DMS 273 treated with DMSO at 0.1 percent for 48 hours (cell line): ENCODE measurements at regions not wholly inside any gene's neighbourhood (a gene's known extent, or its start where the extent isn't known, plus 50 kb on each side); places are given as distances from the start of the nearest gene placed in this dataset.

ENCODE experiments used
- DNase-seq: peaks from one replicate; lab custom pipeline; 2025; lab: John Stamatoyannopoulos, UW

GRCh38 chr4:35975617-35976355, 268.5 kb downstream of the ARAP2 start:
- DNase-seq, result no peak

GRCh38 chr4:35978551-35978950, 265.8 kb downstream of the ARAP2 start:
- no peak for DNase-seq

- no peak for DNase-seq
Observed at GRCh38 chr4:35982318-35982717, 262.0 kb downstream of the ARAP2 start.

- no peak for DNase-seq
Observed at GRCh38 chr4:35986537-35986936, 257.8 kb downstream of the ARAP2 start.

GRCh38 chr4:35993606-35994005, 250.7 kb downstream of the ARAP2 start:
- DNase-seq, result no peak

GRCh38 chr4:36000941-36001557, 243.3 kb downstream of the ARAP2 start:
- no peak for DNase-seq

- DNase-seq, result no peak
Observed at GRCh38 chr4:36003051-36003450, 241.3 kb downstream of the ARAP2 start.

- no peak for DNase-seq
Observed at GRCh38 chr4:36004204-36004851, 240.0 kb downstream of the ARAP2 start.

GRCh38 chr4:36006226-36006625, 238.1 kb downstream of the ARAP2 start:
- no peak for DNase-seq

GRCh38 chr4:36010397-36010929, 233.9 kb downstream of the ARAP2 start:
- no peak for DNase-seq

- no peak for DNase-seq
Observed at GRCh38 chr4:36011381-36011780, 232.9 kb downstream of the ARAP2 start.

GRCh38 chr4:36012503-36012902, 231.8 kb downstream of the ARAP2 start:
- DNase-seq, result no peak

GRCh38 chr4:36013206-36013605, 231.1 kb downstream of the ARAP2 start:
- DNase-seq, result no peak
